ENCODE measurements at regions not wholly inside any gene's neighbourhood (a gene's known extent, or its start where the extent isn't known, plus 50 kb on each side); places are given as distances from the start of the nearest gene placed in this dataset.

GRCh38 chr3:157807280-157807679, 298.9 kb downstream of the SHOX2 start:
- H3K79me2 ChIP-seq (ENCODE audit: insufficient read depth, low read length), result no peaks in the 10 kb centered on the region
- no peak overlapping the region for H2AFZ ChIP-seq (ENCODE audit: low read depth, low read length, poor library complexity, severe bottlenecking)
- H3K9ac ChIP-seq (ENCODE audit: low read length), result no peak overlapping the region
- no peak overlapping the region for H3K4me2 ChIP-seq (ENCODE audit: low read length)
- intact Hi-C loops (cut with micrococcal nuclease), result no loop called here
- ChIA-PET POLR2A (no interaction called here), CTCF (no interaction called here), RAD21 (ENCODE audit: low non-redundant PET in 1 of 2, low total read pairs in 2 of 2, uncharacterized antibody in 2 of 2, unreplicated experiment in 2 of 2) (no interaction called here)
- BruUV-seq (replicated peaks), result no TSS peak
- H3K27me3 ChIP-seq (ENCODE audit: insufficient read depth, low read length), result no peaks in the 10 kb centered on the region
- no peak for TF ChIP-seq CTCF (IDR thresholded peaks at IDR 0.05 in 2 of 3, conservative IDR thresholded peaks at IDR 0.05 in 1 of 3; ENCODE audit: borderline replicate concordance in 1 of 3, insufficient read depth in 1 of 3, low read depth in 2 of 3, low read length in 2 of 3)
- no peak for TF ChIP-seq ATF3 (IDR thresholded peaks at IDR 0.05)
- TF ChIP-seq ZNF274 (IDR thresholded peaks at IDR 0.05; ENCODE audit: low read depth, low read length), result no peak
- TF ChIP-seq POLR2AphosphoS5 (IDR thresholded peaks at IDR 0.05; ENCODE audit: low read depth, low read length), result no peak
- TF ChIP-seq ZFX (IDR thresholded peaks at IDR 0.05), result no peak
- no peak for TF ChIP-seq EGR1 (IDR thresholded peaks at IDR 0.05; ENCODE audit: low read depth)
- no peak for TF ChIP-seq JUND (IDR thresholded peaks at IDR 0.05)
- H3K4me1 ChIP-seq (ENCODE audit: control insufficient read depth in 1 of 2, insufficient read depth in 2 of 2, low read length in 2 of 2), result no peaks in the 10 kb centered on the region
- H3K36me3 ChIP-seq (ENCODE audit: control insufficient read depth in 1 of 2, insufficient read depth in 2 of 2, low read length in 2 of 2), result no peaks in the 10 kb centered on the region
- H3K27ac ChIP-seq (ENCODE audit: low read depth, low read length), result no peak overlapping the region
- H3K9me2 ChIP-seq (ENCODE audit: insufficient read depth), result no peaks in the 10 kb centered on the region
- DNase-seq (ENCODE audit: low read depth, low spot score) (no peak), ATAC-seq (no peak)
- no peaks in the 10 kb centered on the region for H3K9me3 ChIP-seq (ENCODE audit: control insufficient read depth in 1 of 2, insufficient read depth in 1 of 2, low read depth in 1 of 2, low read length in 2 of 2)
- H4K20me1 ChIP-seq (ENCODE audit: insufficient read depth), result no peaks in the 10 kb centered on the region
- no peak overlapping the region for H3K4me3 ChIP-seq (replicated peaks in 1 of 2; ENCODE audit: low read depth in 1 of 2, low read length in 2 of 2)

GRCh38 chr3:157805538-157805937, 300.7 kb downstream of the SHOX2 start:
- RAD21 ChIA-PET (ENCODE audit: low non-redundant PET in 1 of 2, low total read pairs in 2 of 2, uncharacterized antibody in 2 of 2, unreplicated experiment in 2 of 2), result no interaction called here
- Histone ChIP-seq H3K9me3 (ENCODE audit: control insufficient read depth in 1 of 2, insufficient read depth in 1 of 2, low read depth in 1 of 2, low read length in 2 of 2) (no peaks in the 10 kb centered on the region), H3K4me3 (replicated peaks in 1 of 2; ENCODE audit: low read depth in 1 of 2, low read length in 2 of 2) (no peak overlapping the region), H2AFZ (ENCODE audit: low read depth, low read length, poor library complexity, severe bottlenecking) (no peak overlapping the region), H3K27ac (ENCODE audit: low read depth, low read length) (no peak overlapping the region), H3K9ac (ENCODE audit: low read length) (no peak overlapping the region), H3K79me2 (ENCODE audit: insufficient read depth, low read length) (no peaks in the 10 kb centered on the region), H3K27me3 (ENCODE audit: insufficient read depth, low read length) (no peaks in the 10 kb centered on the region), H3K4me1 (ENCODE audit: control insufficient read depth in 1 of 2, insufficient read depth in 2 of 2, low read length in 2 of 2) (no peaks in the 10 kb centered on the region), H3K9me2 (ENCODE audit: insufficient read depth) (no peaks in the 10 kb centered on the region), H3K4me2 (ENCODE audit: low read length) (no peak overlapping the region), H4K20me1 (ENCODE audit: insufficient read depth) (no peaks in the 10 kb centered on the region), H3K36me3 (ENCODE audit: control insufficient read depth in 1 of 2, insufficient read depth in 2 of 2, low read length in 2 of 2) (no peaks in the 10 kb centered on the region)
- POLR2A ChIA-PET, result no interaction called here
- CTCF ChIA-PET, result no interaction called here
- ATAC-seq (no peak), DNase-seq (ENCODE audit: low read depth, low spot score) (no peak)
- intact Hi-C loops (cut with micrococcal nuclease), result no loop called here
- BruUV-seq (replicated peaks), result no TSS peak
- no peak for TF ChIP-seq FOSL1 (IDR thresholded peaks at IDR 0.05; ENCODE audit: low read depth)
- TF ChIP-seq ZBTB33 (IDR thresholded peaks at IDR 0.05; ENCODE audit: extremely low read depth, insufficient replicate concordance, low read length), result no peak
- no peak for TF ChIP-seq CBX3 (IDR thresholded peaks at IDR 0.05; ENCODE audit: low read depth)
- no peak for TF ChIP-seq CTCF (IDR thresholded peaks at IDR 0.05 in 2 of 3, conservative IDR thresholded peaks at IDR 0.05 in 1 of 3; ENCODE audit: borderline replicate concordance in 1 of 3, insufficient read depth in 1 of 3, low read depth in 2 of 3, low read length in 2 of 3)
- no peak for TF ChIP-seq POLR2A (IDR thresholded peaks at IDR 0.05; ENCODE audit: borderline replicate concordance, extremely low read depth, insufficient read depth, insufficient read length)
- TF ChIP-seq SP1 (IDR thresholded peaks at IDR 0.05; ENCODE audit: low read depth), result no peak
